ENCODE measurements at regions not wholly inside any gene's neighbourhood (a gene's known extent, or its start where the extent isn't known, plus 50 kb on each side); places are given as distances from the start of the nearest gene placed in this dataset.

- no peak for DNase-seq (ENCODE audit: low spot score)
Measured at GRCh38 chr5:120738568-120738967, 274.5 kb downstream of the PRR16 start.

DNA sequence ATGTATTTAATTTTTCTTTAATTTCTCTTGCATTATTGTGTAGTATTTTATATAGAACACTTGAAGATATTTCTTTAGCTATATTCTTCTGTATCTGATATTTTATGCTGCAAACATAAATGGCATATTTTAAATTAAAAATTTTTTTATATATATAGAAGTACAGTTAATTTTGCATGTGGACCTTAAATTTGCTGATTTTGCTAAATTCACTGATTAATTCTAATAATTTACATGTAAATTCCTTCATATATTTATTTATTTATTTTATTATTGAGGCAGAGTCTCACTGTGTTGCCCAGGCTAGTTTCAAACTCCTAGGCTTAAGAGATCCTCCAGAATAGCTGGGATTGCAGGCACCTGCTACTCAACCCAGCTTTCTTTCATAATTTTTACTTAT lies 276.9 kb downstream of the PRR16 start:
- DNase-seq (ENCODE audit: low spot score) = no peak

DNA sequence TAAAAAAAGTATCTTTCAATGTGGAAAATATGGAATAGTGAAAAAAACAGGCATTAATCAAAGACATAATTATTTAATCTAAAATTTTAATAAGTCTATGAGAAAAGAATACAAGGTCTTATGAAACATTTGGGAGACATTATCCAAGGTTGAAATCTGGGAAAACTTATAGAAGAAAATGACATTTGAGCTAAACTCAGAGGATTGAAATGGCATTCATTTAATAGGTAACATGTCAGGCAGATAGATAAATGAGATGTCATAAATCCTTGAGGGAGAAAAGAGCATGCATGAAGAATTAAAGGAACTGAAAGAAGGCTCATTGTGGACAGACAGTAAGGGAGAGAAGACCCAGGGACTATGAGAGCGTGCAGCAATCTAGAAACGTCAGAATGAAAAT lies 284.4 kb downstream of the PRR16 start:
- DNase-seq (ENCODE audit: low spot score) = no peak

- DNase-seq (ENCODE audit: low spot score) = no peak
Measured at GRCh38 chr5:120749737-120750136, 285.6 kb downstream of the PRR16 start.

GRCh38 chr5:120759587-120759986 lies 295.5 kb downstream of the PRR16 start:
- no peak for DNase-seq (ENCODE audit: low spot score)

DNA sequence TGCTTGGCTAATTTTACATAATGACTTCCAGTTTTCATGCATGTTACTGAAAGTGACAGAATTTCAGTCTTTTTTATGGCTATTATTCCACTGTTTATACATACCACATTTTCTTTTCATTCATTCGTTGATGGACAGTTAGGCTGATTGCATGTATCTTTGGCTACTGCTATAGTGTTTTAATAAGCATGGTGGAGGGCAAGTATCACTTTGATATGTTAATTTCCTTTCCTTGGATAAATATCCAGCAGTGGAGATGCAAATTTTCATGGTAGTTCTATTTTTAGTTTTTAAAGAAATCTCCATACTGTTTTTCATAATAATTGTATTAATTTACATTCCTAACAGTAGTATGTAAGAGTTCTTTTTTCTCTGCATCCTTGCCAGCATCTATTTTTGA lies 297.9 kb downstream of the PRR16 start:
- no peak for DNase-seq (ENCODE audit: low spot score)

DNA sequence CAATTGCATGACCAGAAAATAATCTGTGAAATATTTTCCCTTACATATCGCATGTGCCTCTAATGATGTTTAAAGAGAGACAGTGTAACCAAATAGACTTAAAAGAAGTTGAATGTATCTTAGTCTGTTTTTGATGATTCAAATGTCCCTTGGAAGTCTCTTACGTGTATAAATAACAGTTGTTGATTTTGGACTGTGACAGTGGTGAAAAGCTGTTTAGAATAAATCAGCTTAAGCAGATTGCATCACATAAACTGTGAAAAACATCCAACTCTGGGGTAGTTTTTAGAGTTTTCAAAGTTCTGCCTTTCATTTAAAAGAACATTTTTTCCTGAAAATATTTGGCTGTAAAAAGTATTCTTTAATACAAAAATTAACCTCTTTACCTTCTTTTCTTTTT lies 301.1 kb downstream of the PRR16 start:
- no peak for DNase-seq (ENCODE audit: low spot score)

- DNase-seq (ENCODE audit: low spot score) = no peak
Measured at GRCh38 chr5:120767178-120767820, 303.2 kb downstream of the PRR16 start.

DNA sequence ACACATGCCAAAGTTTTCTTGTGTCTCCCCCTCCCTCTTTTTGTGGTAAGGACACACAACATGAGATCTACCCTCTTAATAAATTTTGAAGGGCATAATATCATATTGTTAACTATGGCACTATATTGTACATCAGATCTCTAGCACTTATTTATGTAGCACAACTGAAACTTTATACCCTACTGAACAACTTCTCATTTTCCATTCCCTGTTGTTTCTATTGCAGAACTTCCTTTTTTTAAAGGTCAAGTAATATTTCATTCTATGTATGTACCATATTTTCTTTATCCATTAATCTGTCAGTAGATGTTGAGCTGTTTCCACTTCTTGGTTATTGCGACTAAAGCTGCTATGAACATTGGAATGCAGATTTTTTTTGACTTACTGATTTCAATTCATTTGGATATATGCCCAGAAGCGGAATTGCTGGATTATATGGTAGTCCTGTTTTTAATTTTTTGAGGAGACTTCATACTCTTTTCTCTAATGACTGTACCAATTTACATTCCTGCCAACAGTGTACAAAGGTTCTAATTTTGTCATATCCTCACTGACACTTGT lies 305.3 kb downstream of the PRR16 start:
- DNase-seq (ENCODE audit: low spot score) = no peak

- DNase-seq (ENCODE audit: low spot score) = no peak
Measured at GRCh38 chr5:120771202-120771601, 307.1 kb downstream of the PRR16 start.

- no peak for DNase-seq (ENCODE audit: low spot score)
Measured at GRCh38 chr5:120778491-120779484, 314.7 kb downstream of the PRR16 start.

DNA sequence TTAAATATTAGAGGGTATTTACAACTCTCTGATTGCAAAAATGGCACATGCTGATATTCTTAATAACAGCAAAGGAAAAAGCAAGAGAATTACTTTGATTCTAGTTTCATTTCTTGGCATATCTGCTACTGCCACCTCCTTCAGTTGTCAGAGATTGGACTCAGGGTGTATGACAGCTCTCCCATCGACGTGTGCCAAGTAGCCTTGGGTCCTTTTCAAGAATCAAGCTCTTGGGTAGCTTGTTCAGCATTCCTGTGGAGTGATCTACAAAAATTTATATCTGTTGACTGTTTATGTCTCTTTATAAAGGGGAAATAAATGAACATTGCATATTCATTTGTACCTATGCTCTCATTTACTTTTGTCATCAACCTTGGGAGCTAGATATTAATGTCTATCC lies 315.6 kb downstream of the PRR16 start:
- no peak for DNase-seq (ENCODE audit: low spot score)

GRCh38 chr5:120788481-120788880 lies 324.4 kb downstream of the PRR16 start:
- DNase-seq (ENCODE audit: low spot score) = no peak

GRCh38 chr5:120789918-120790317 lies 325.8 kb downstream of the PRR16 start:
- DNase-seq (ENCODE audit: low spot score) = no peak

GRCh38 chr5:120790339-120790738 lies 326.2 kb downstream of the PRR16 start:
- DNase-seq (ENCODE audit: low spot score) = no peak

DNA sequence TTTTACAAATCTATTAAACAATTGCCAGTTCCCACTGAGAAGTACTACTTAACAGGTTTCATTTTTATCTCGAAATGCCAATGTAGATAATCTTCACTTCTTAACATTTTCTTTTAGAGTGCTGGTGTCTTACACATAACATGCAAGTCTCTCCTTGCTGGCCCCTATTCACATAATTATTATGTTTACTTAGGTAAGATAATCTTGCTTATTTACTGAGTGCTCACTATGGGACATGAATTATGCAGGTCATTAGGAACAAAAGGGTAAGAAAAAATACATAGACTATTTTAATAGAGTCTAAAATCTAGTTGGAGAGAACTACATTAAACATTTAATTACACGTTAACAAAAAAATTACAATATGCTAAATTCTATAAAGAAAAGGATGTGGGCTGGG lies 328.4 kb downstream of the PRR16 start:
- no peak for DNase-seq (ENCODE audit: low spot score)

DNA sequence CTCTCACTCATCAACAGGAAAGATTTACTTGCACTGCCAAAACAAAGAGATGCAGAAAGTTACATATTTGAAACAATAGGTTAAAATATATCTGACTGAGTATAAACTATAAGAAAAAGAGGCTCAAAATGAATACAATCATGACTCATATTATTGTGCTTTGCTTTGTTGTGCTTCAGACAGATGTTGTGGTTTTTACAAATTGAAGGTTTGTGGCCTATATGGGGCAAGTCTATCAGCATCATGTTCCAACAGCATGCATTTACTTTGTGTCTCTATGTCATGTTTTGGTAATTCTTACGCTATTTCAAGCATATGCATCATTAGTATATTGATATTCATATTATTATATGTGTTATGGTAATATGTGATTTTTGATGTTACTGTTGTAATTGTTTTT lies 330.0 kb downstream of the PRR16 start:
- DNase-seq (ENCODE audit: low spot score) = no peak

- no peak for DNase-seq (ENCODE audit: low spot score)
Measured at GRCh38 chr5:120803282-120803681, 339.2 kb downstream of the PRR16 start.

DNA sequence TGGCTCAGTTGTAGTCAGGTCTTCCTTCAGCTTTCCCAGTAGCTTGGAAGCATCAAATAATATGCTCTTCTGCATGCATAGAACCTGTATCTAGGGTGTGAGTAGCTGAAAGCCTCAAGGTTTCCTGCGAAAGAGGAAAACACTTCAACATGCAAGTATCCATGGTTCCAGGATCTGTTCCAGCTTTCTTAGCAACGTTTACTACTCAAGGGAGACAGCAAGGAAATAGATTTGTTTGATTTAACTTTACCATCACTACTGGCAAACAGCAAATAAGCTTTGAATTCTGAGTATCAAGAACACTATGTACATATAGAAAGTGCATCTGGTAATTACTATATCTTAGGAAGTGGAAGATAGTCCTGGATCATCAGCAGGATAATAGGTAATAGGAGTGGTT lies 341.0 kb downstream of the PRR16 start:
- DNase-seq (ENCODE audit: low spot score) = no peak

DNA sequence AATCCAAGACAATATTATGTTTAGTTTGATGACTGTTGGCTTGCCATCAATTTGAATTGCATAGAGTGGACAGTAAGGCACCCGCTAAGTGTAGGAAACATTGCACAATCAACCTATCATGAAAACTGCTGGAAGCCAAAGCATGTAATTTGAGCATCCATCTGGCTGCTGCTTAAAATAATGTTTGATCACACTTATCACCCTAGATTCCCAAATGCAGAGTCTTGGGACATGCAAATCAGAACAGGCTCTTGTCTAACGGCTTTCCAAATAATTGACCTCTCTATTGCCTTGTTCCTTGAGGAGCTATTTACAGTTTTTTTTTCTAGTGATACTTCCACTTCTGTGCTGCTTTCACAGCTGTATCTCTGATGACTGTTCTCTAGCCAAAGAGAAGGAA lies 342.1 kb downstream of the PRR16 start:
- DNase-seq (ENCODE audit: low spot score) = no peak

- no peak for DNase-seq (ENCODE audit: low spot score)
Measured at GRCh38 chr5:120808135-120808534, 344.0 kb downstream of the PRR16 start.

GRCh38 chr5:120808606-120809005 lies 344.5 kb downstream of the PRR16 start:
- no peak for DNase-seq (ENCODE audit: low spot score)

- no peak for DNase-seq (ENCODE audit: low spot score)
Measured at GRCh38 chr5:120813551-120813950, 349.5 kb downstream of the PRR16 start.

All from putamen (tissue), 1 donor.